Right lobe of liver (tissue), 6 donors: ENCODE measurements at regions not wholly inside any gene's neighbourhood (a gene's known extent, or its start where the extent isn't known, plus 50 kb on each side); places are given as distances from the start of the nearest gene placed in this dataset.

ENCODE experiments used
- ATAC-seq, 4 donors: fragments of 200-7000 bp; cut with Tn5 transposase; one replicate each; pipeline ENCODE4 v1.9.1; 2020; ENCODE audit warnings: mild to moderate bottlenecking in 4 of 4, moderate library complexity in 4 of 4
- DNase-seq, 3 donors: peaks; one replicate each; pipeline ENCODE4 v3.0.0-alpha.2; 2020
- H3K27ac ChIP-seq, 3 donors: fragments of 200-600 bp; one replicate each; pipeline ENCODE4 v1.8.0; 2022
- H3K27me3 ChIP-seq, 2 donors: fragments of 200-600 bp; one replicate each; pipeline ENCODE4 v1.8.0; 2022
- H3K36me3 ChIP-seq, 4 donors: fragments of 200-600 bp; sonication (generic) in 1 of 4; one replicate each; pipeline versions ENCODE4 v1.5.1 to v1.8.0; 2017 to 2022; ENCODE audit warnings: control low read depth in 1 of 4
- H3K4me1 ChIP-seq, 4 donors: fragments of 200-600 bp; sonication (generic) in 1 of 4; one replicate each; pipeline versions ENCODE4 v1.5.1 to v1.8.0; 2017 to 2022; ENCODE audit warnings: control low read depth in 1 of 4
- H3K4me3 ChIP-seq, 3 donors: fragments of 200-600 bp; one replicate each; pipeline ENCODE4 v1.8.0; 2022
- H3K9me3 ChIP-seq, 4 donors: fragments of 200-600 bp; sonication (generic) in 1 of 4; one replicate each; pipeline versions ENCODE4 v1.5.1 to v1.8.0; 2017 to 2022; ENCODE audit warnings: control low read depth in 1 of 4
- CTCF ChIP-seq, 4 donors: fragments of 200-600 bp in 3 of 4; fragments of 450-650 bp in 1 of 4; IDR thresholded peaks; one replicate each; pipeline versions ENCODE4 v1.5.1 to v1.8.0; 2016 to 2022; ENCODE audit warnings: antibody characterized with exemption in 4 of 4, mild to moderate bottlenecking in 2 of 4
- POLR2A ChIP-seq: fragments of 450-650 bp; IDR thresholded peaks from one replicate; pipeline ENCODE4 v1.6.1; 2017; ENCODE audit warnings: antibody characterized with exemption, mild to moderate bottlenecking
- WGBS: methylation state at CpG from one replicate; pipeline ENCODE4 v1.1.6; 2018; ENCODE audit warnings: low coverage, low lambda C conversion rate; ENCODE audit not compliant: insufficient coverage; ENCODE audit errors: missing lambda C conversion rate; 5-methylcytosine and 5-hydroxymethylcytosine counted together
- intact Hi-C, 2 donors: fragments of 100-400 bp; cut with DNase I; formaldehyde crosslinking; loops; one replicate each; pipeline versions ENCODE4 v1.11.2 to v1.14.1; 2022
- donor health status: DM: no; HTN: yes; CAD: no.
- donor health status: DM: no; HTN: no; CAD: no.
- donor health status: DM: no; HTN: no; CAD: no.
- donor health status: DM: no; HTN: yes; CAD: no.
- donor health status: DM: no; HTN: yes; CAD: no.

GRCh38 chr10:88130912-88131311 is 267.5 kb downstream of the PTEN start:
- intact Hi-C loops, result no loop called here
- H3K27me3 ChIP-seq, result no peaks in the 10 kb centered on the region
- no peaks in the 10 kb centered on the region for H3K36me3 ChIP-seq
- DNase-seq (no peak), ATAC-seq (no peak)
- H3K4me3 ChIP-seq, result no peak overlapping the region
- no peaks in the 10 kb centered on the region for H3K4me1 ChIP-seq
- no peak for TF ChIP-seq POLR2A
- TF ChIP-seq CTCF (IDR thresholded peaks at IDR 0.05), result no peak
- no CpG with 5 or more reads among the region's 1 CpG for WGBS
- H3K27ac ChIP-seq, result no peak overlapping the region
- no peaks in the 10 kb centered on the region for H3K9me3 ChIP-seq

- Histone ChIP-seq H3K4me3 (no peak overlapping the region), H3K4me1 (no peaks in the 10 kb centered on the region), H3K36me3 (no peaks in the 10 kb centered on the region), H3K27me3 (no peaks in the 10 kb centered on the region), H3K9me3 (no peaks in the 10 kb centered on the region), H3K27ac (no peak overlapping the region)
- intact Hi-C loops, result no loop called here
- TF ChIP-seq CTCF (IDR thresholded peaks at IDR 0.05), result no peak
- no peak for TF ChIP-seq POLR2A
- DNase-seq (no peak), ATAC-seq (peak; percentile 19 to 37 (median 28))
- 48% methylated on average over 4 of the region's 7 CpGs for WGBS
Observed at GRCh38 chr10:88131511-88132139, 268.2 kb downstream of the PTEN start.

- no peak for TF ChIP-seq POLR2A
- TF ChIP-seq CTCF (IDR thresholded peaks at IDR 0.05), result no peak
- intact Hi-C loops, result no loop called here
- 51% methylated on average over 2 of the region's 2 CpGs for WGBS
- H3K36me3 ChIP-seq, result no peaks in the 10 kb centered on the region
- DNase-seq (no peak), ATAC-seq (no peak)
- no peak overlapping the region for H3K4me3 ChIP-seq
- no peaks in the 10 kb centered on the region for H3K9me3 ChIP-seq
- H3K4me1 ChIP-seq, result no peaks in the 10 kb centered on the region
- H3K27me3 ChIP-seq, result no peaks in the 10 kb centered on the region
- no peak overlapping the region for H3K27ac ChIP-seq
Observed at GRCh38 chr10:88136712-88137111, 273.3 kb downstream of the PTEN start.

- no peak for ATAC-seq
Observed at GRCh38 chr10:88138319-88138848, 275.0 kb downstream of the PTEN start.

More at GRCh38 chr10:88138319-88138848, 275.0 kb downstream of the PTEN start:
- WGBS, result 72% methylated on average over 2 of the region's 2 CpGs
- no peaks in the 10 kb centered on the region for H3K4me1 ChIP-seq
- H3K9me3 ChIP-seq, result no peaks in the 10 kb centered on the region
- no peak for DNase-seq
- no peak for TF ChIP-seq CTCF (IDR thresholded peaks at IDR 0.05)
- TF ChIP-seq POLR2A, result no peak
- H3K36me3 ChIP-seq, result no peaks in the 10 kb centered on the region
- intact Hi-C loops, result no loop called here
- H3K27ac ChIP-seq, result no peak overlapping the region
- no peaks in the 10 kb centered on the region for H3K27me3 ChIP-seq
- H3K4me3 ChIP-seq, result no peak overlapping the region
